ENCODE measurements at regions not wholly inside any gene's neighbourhood (a gene's known extent, or its start where the extent isn't known, plus 50 kb on each side); places are given as distances from the start of the nearest gene placed in this dataset.

DNA sequence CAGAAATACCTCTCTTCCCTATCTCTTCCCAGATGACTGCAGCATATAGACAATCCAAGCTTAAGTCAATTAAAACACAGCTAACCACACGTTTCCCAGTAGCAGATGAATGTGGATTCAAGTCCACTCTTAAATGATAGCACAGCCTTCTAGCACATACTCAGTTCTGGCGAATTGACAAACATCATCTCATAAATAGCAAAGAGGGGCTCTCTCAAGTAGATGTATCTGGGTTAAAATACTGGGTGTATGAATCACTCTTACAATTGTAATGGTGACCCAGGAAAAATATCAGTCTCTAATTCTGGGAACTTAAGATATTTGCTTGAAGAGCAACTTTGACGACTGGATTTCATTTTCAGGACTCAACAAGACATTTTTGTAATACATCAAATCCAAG lies 67.0 kb upstream of the HAPLN1 start:
- Histone ChIP-seq H3K4me3 (replicated peaks in 1 of 3; ENCODE audit: insufficient read depth in 1 of 3, low read depth in 1 of 3, low read length in 3 of 3) (no peak overlapping the region), H3K27me3 (ENCODE audit: control insufficient read depth in 2 of 2, insufficient read depth in 2 of 2, low read length in 2 of 2) (peaks cover 0 to 1% of the 10 kb centered on the region in 2 experiments), H3K9me1 (replicated peaks; ENCODE audit: control insufficient read depth, extremely low read depth, insufficient read depth, low read length) (no peaks in the 10 kb centered on the region), H3K4me1 (ENCODE audit: control insufficient read depth, extremely low read depth, insufficient read depth, low read length) (no peaks in the 10 kb centered on the region), H4K20me1 (replicated peaks; ENCODE audit: control insufficient read depth, extremely low read depth, insufficient read depth, low read length) (no peaks in the 10 kb centered on the region), H3K4me2 (ENCODE audit: insufficient read depth, low read length) (no peak overlapping the region), H3K9me3 (replicated peaks; ENCODE audit: control insufficient read depth, insufficient read depth, low read length) (no peaks in the 10 kb centered on the region), H3K9ac (replicated peaks; ENCODE audit: extremely low read depth, insufficient read depth, low read length) (no peak overlapping the region), H3K36me3 (ENCODE audit: control insufficient read depth in 2 of 2, extremely low read depth in 1 of 2, insufficient read depth in 2 of 2, low read length in 2 of 2) (no peaks in the 10 kb centered on the region), H2AFZ (ENCODE audit: low read depth, low read length) (no peak overlapping the region), H3K79me2 (ENCODE audit: control insufficient read depth, insufficient read depth, low read length) (no peaks in the 10 kb centered on the region), H3K27ac (ENCODE audit: insufficient read depth, low read depth, low read length) (no peak overlapping the region)
- no peak for FAIRE-seq
- intact Hi-C loops (cut with micrococcal nuclease) (no loop called here), dilution Hi-C loops (cut with MboI; ENCODE audit: extremely low pct_ligation_motif_present, low sequenced_read_pairs) (no loop called here)
- TF ChIP-seq, protein P1, sequence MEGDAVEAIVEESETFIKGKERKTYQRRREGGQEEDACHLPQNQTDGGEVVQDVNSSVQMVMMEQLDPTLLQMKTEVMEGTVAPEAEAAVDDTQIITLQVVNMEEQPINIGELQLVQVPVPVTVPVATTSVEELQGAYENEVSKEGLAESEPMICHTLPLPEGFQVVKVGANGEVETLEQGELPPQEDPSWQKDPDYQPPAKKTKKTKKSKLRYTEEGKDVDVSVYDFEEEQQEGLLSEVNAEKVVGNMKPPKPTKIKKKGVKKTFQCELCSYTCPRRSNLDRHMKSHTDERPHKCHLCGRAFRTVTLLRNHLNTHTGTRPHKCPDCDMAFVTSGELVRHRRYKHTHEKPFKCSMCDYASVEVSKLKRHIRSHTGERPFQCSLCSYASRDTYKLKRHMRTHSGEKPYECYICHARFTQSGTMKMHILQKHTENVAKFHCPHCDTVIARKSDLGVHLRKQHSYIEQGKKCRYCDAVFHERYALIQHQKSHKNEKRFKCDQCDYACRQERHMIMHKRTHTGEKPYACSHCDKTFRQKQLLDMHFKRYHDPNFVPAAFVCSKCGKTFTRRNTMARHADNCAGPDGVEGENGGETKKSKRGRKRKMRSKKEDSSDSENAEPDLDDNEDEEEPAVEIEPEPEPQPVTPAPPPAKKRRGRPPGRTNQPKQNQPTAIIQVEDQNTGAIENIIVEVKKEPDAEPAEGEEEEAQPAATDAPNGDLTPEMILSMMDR (IDR thresholded peaks at IDR 0.05; ENCODE audit: extremely low read depth in 1 of 2, insufficient read depth in 1 of 2, low read depth in 1 of 2, low read length in 2 of 2), result no peak
- ChIA-PET POLR2A (no interaction called here), CTCF (no interaction called here)
- no peak for DNase-seq (ENCODE audit: low read depth, low spot score)
- no TSS peak for BruUV-seq (replicated peaks)

DNA sequence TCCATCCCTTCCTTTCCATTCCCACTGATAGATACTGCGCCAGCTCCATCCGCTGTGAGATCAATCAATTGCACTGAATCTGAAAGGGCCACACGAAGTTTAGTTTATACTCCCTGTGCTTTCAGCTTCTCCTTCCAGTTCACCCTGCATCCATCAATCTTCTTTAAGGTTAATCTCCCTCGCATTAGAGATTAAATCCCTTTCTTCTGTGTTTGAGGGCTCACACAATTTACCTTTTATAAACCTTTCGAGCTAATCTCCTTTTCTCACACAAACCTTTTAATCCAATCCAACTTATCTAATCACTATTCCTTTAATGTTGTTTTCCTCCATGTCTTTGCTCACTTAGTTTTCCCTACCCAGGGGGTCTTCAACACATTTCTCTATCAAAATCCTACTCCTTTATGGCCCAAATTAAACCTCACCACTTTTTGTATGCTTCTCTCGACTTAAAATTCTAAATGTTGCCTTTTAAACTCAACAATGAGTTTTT lies 64.6 kb upstream of the HAPLN1 start:
- dilution Hi-C loops (cut with MboI; ENCODE audit: extremely low pct_ligation_motif_present, low sequenced_read_pairs), result no loop called here

More for the DNA sequence above, 64.6 kb upstream of the HAPLN1 start:
- TF ChIP-seq EZH2 (IDR thresholded peaks at IDR 0.05; ENCODE audit: borderline replicate concordance, low read depth, low read length, severe bottlenecking), result no peak
- TF ChIP-seq FOS (IDR thresholded peaks at IDR 0.05; ENCODE audit: borderline replicate concordance, insufficient read depth, low read length), result no peak
- no peak for TF ChIP-seq GATA2 (IDR thresholded peaks at IDR 0.05; ENCODE audit: insufficient read depth, insufficient read length, low read depth, low read length)
- no peak for TF ChIP-seq POLR2AphosphoS5 (IDR thresholded peaks at IDR 0.05; ENCODE audit: insufficient read depth, low read depth, low read length)
- TF ChIP-seq POLR2A (IDR thresholded peaks at IDR 0.05; ENCODE audit: low read depth, low read length), result no peak
- no peak for TF ChIP-seq JUN (IDR thresholded peaks at IDR 0.05; ENCODE audit: borderline replicate concordance, insufficient read depth, insufficient read length, low read depth)
- TF ChIP-seq, protein P1 (IDR thresholded peaks at IDR 0.05; ENCODE audit: extremely low read depth in 1 of 2, insufficient read depth in 1 of 2, low read depth in 1 of 2, low read length in 2 of 2), result no peak
- TF ChIP-seq, protein P2, sequence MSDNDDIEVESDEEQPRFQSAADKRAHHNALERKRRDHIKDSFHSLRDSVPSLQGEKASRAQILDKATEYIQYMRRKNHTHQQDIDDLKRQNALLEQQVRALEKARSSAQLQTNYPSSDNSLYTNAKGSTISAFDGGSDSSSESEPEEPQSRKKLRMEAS (IDR thresholded peaks at IDR 0.05; ENCODE audit: insufficient read depth, insufficient read length), result no peak
- no peak for TF ChIP-seq MYC (IDR thresholded peaks at IDR 0.05; ENCODE audit: low read depth, low read length)
- ChIA-PET POLR2A (no interaction called here), CTCF (no interaction called here)
- no peak for DNase-seq (ENCODE audit: low read depth, low spot score)
- no peaks in the 10 kb centered on the region for H3K9me3 ChIP-seq (replicated peaks; ENCODE audit: control insufficient read depth, insufficient read depth, low read length)
- no peaks in the 10 kb centered on the region for H4K20me1 ChIP-seq (replicated peaks; ENCODE audit: control insufficient read depth, extremely low read depth, insufficient read depth, low read length)
- H3K4me2 ChIP-seq (ENCODE audit: insufficient read depth, low read length), result no peak overlapping the region
- H3K9me1 ChIP-seq (replicated peaks; ENCODE audit: control insufficient read depth, extremely low read depth, insufficient read depth, low read length), result no peaks in the 10 kb centered on the region
- no peak overlapping the region for H3K4me3 ChIP-seq (replicated peaks in 1 of 3; ENCODE audit: insufficient read depth in 1 of 3, low read depth in 1 of 3, low read length in 3 of 3)
- H3K4me1 ChIP-seq (ENCODE audit: control insufficient read depth, extremely low read depth, insufficient read depth, low read length), result no peaks in the 10 kb centered on the region
- H3K36me3 ChIP-seq (ENCODE audit: control insufficient read depth in 2 of 2, extremely low read depth in 1 of 2, insufficient read depth in 2 of 2, low read length in 2 of 2), result no peaks in the 10 kb centered on the region
- no peaks in the 10 kb centered on the region for H3K79me2 ChIP-seq (ENCODE audit: control insufficient read depth, insufficient read depth, low read length)
- intact Hi-C loops (cut with micrococcal nuclease), result no loop called here
- no peak overlapping the region for H3K27ac ChIP-seq (ENCODE audit: insufficient read depth, low read depth, low read length)
- H3K9ac ChIP-seq (replicated peaks; ENCODE audit: extremely low read depth, insufficient read depth, low read length), result no peak overlapping the region
- no peak for FAIRE-seq
- H3K27me3 ChIP-seq (ENCODE audit: control insufficient read depth in 2 of 2, insufficient read depth in 2 of 2, low read length in 2 of 2), result peaks cover 0 to 1% of the 10 kb centered on the region in 2 experiments
- no peak overlapping the region for H2AFZ ChIP-seq (ENCODE audit: low read depth, low read length)
- no TSS peak for BruUV-seq (replicated peaks)
